ENCODE measurements at regions not wholly inside any gene's neighbourhood (a gene's known extent, or its start where the extent isn't known, plus 50 kb on each side); places are given as distances from the start of the nearest gene placed in this dataset.

- H3K4me1 Mint-ChIP-seq, result peaks cover 3% of the 10 kb centered on the region
- no peak overlapping the region for H3K27ac Mint-ChIP-seq
- H3K36me3 Mint-ChIP-seq, result peaks cover 3% of the 10 kb centered on the region
- no peaks in the 10 kb centered on the region for H3K27me3 Mint-ChIP-seq (ENCODE audit: low read depth)
- DNase-seq (ENCODE audit: low spot score in 2 of 2, unreplicated experiment in 2 of 2), result no peak
- peaks cover 16% of the 10 kb centered on the region for H3K9me3 Mint-ChIP-seq
- TF ChIP-seq CTCF (IDR thresholded peaks at IDR 0.05; ENCODE audit: unreplicated experiment), result no peak
- H3K4me3 Mint-ChIP-seq, result no peak overlapping the region
Measured at GRCh38 chr2:147739508-147739907, 105.3 kb upstream of the ACVR2A start.

- Mint-ChIP-seq H3K4me1 (peaks cover 12% of the 10 kb centered on the region), H3K36me3 (no peaks in the 10 kb centered on the region), H3K27me3 (ENCODE audit: low read depth) (no peaks in the 10 kb centered on the region), H3K9me3 (no peaks in the 10 kb centered on the region), H3K27ac (no peak overlapping the region), H3K4me3 (no peak overlapping the region)
- no peak for DNase-seq (ENCODE audit: low spot score in 2 of 2, unreplicated experiment in 2 of 2)
- TF ChIP-seq CTCF (IDR thresholded peaks at IDR 0.05; ENCODE audit: unreplicated experiment), result no peak
Measured at GRCh38 chr2:147718831-147719230, 126.0 kb upstream of the ACVR2A start.

GRCh38 chr2:147716906-147717305 lies 127.9 kb upstream of the ACVR2A start:
- DNase-seq (ENCODE audit: low spot score in 2 of 2, unreplicated experiment in 2 of 2), result no peak
- TF ChIP-seq CTCF (IDR thresholded peaks at IDR 0.05; ENCODE audit: unreplicated experiment), result no peak
- Mint-ChIP-seq H3K27me3 (ENCODE audit: low read depth) (no peaks in the 10 kb centered on the region), H3K4me3 (no peak overlapping the region), H3K9me3 (peaks cover 11% of the 10 kb centered on the region), H3K4me1 (peaks cover 12% of the 10 kb centered on the region), H3K27ac (no peak overlapping the region), H3K36me3 (peaks cover 6% of the 10 kb centered on the region)

- Mint-ChIP-seq H3K4me3 (no peak overlapping the region), H3K9me3 (peaks cover 14% of the 10 kb centered on the region), H3K4me1 (peaks cover 12% of the 10 kb centered on the region), H3K36me3 (peaks cover 6% of the 10 kb centered on the region), H3K27ac (no peak overlapping the region), H3K27me3 (ENCODE audit: low read depth) (no peaks in the 10 kb centered on the region)
- DNase-seq (ENCODE audit: low spot score in 2 of 2, unreplicated experiment in 2 of 2), result no peak
- no peak for TF ChIP-seq CTCF (IDR thresholded peaks at IDR 0.05; ENCODE audit: unreplicated experiment)
Measured at GRCh38 chr2:147715807-147716206, 129.0 kb upstream of the ACVR2A start.

GRCh38 chr2:147714582-147714981 lies 130.2 kb upstream of the ACVR2A start:
- H3K36me3 Mint-ChIP-seq, result peaks cover 6% of the 10 kb centered on the region
- no peak overlapping the region for H3K27ac Mint-ChIP-seq
- peaks cover 12% of the 10 kb centered on the region for H3K4me1 Mint-ChIP-seq
- H3K4me3 Mint-ChIP-seq, result no peak overlapping the region
- no peak for TF ChIP-seq CTCF (IDR thresholded peaks at IDR 0.05; ENCODE audit: unreplicated experiment)
- H3K9me3 Mint-ChIP-seq, result peaks cover 14% of the 10 kb centered on the region
- H3K27me3 Mint-ChIP-seq (ENCODE audit: low read depth), result no peaks in the 10 kb centered on the region
- DNase-seq (ENCODE audit: low spot score in 2 of 2, unreplicated experiment in 2 of 2), result no peak

GRCh38 chr2:147713349-147713748 lies 131.5 kb upstream of the ACVR2A start:
- no peak for TF ChIP-seq CTCF (IDR thresholded peaks at IDR 0.05; ENCODE audit: unreplicated experiment)
- H3K4me1 Mint-ChIP-seq, result peaks cover 7% of the 10 kb centered on the region
- no peaks in the 10 kb centered on the region for H3K27me3 Mint-ChIP-seq (ENCODE audit: low read depth)
- peaks cover 14% of the 10 kb centered on the region for H3K9me3 Mint-ChIP-seq
- DNase-seq (ENCODE audit: low spot score in 2 of 2, unreplicated experiment in 2 of 2), result no peak
- H3K36me3 Mint-ChIP-seq, result peaks cover 6% of the 10 kb centered on the region
- H3K4me3 Mint-ChIP-seq, result no peak overlapping the region
- H3K27ac Mint-ChIP-seq, result no peak overlapping the region

Measured in mesothelial cell of epicardium (in vitro differentiated cells).